ENCODE measurements at regions not wholly inside any gene's neighbourhood (a gene's known extent, or its start where the extent isn't known, plus 50 kb on each side); places are given as distances from the start of the nearest gene placed in this dataset.
"Not testable (repeated sequence)": the region's sequence is repeated elsewhere in the genome, so short reads cannot be mapped to it uniquely, and the experiment has no call there.

DNA sequence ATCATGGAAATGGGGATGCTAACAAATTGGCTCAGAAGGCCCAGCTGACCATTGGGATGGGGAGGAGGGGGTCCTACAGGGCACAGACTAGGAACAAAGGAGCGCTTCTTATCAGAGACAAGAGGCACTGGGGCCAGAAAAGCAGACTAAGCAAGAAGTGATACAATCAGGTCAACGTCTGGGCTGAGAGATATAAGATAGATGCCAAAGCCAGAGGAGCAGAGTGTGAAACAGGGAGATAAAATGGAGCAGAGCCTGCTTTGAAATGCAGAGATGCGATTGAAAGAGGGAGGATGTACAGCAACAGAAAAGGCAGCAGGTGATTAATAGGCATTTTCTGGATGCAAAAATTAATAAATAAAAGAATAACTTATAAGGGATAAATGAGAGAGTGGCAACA lies 127.5 kb upstream of the SAMSN1 start:
- ChIA-PET POLR2A (no interaction called here), CTCF (no interaction called here)
- Mint-ChIP-seq H3K36me3 (ENCODE audit: insufficient read depth, unreplicated experiment) (no peaks in the 10 kb centered on the region), H3K4me1 (ENCODE audit: low read depth, unreplicated experiment) (no peaks in the 10 kb centered on the region), H3K4me3 (ENCODE audit: unreplicated experiment) (no peak overlapping the region), H3K9me3 (ENCODE audit: unreplicated experiment) (no peaks in the 10 kb centered on the region), H3K27ac (ENCODE audit: unreplicated experiment) (no peak overlapping the region), H3K27me3 (ENCODE audit: insufficient read depth, unreplicated experiment) (no peaks in the 10 kb centered on the region)
- Histone ChIP-seq H3K4me1 (no peaks in the 10 kb centered on the region), H3K27me3 (replicated peaks; ENCODE audit: control insufficient read depth, insufficient read depth, low read length) (no peaks in the 10 kb centered on the region), H3K9me3 (no peaks in the 10 kb centered on the region), H3K4me3 (ENCODE audit: low read depth, low read length) (no peak overlapping the region), H3K36me3 (ENCODE audit: control insufficient read depth, insufficient read depth, low read length) (no peaks in the 10 kb centered on the region)
- no TSS peak for BruUV-seq (replicated peaks)
- no peak for DNase-seq
- TF ChIP-seq, protein P1, sequence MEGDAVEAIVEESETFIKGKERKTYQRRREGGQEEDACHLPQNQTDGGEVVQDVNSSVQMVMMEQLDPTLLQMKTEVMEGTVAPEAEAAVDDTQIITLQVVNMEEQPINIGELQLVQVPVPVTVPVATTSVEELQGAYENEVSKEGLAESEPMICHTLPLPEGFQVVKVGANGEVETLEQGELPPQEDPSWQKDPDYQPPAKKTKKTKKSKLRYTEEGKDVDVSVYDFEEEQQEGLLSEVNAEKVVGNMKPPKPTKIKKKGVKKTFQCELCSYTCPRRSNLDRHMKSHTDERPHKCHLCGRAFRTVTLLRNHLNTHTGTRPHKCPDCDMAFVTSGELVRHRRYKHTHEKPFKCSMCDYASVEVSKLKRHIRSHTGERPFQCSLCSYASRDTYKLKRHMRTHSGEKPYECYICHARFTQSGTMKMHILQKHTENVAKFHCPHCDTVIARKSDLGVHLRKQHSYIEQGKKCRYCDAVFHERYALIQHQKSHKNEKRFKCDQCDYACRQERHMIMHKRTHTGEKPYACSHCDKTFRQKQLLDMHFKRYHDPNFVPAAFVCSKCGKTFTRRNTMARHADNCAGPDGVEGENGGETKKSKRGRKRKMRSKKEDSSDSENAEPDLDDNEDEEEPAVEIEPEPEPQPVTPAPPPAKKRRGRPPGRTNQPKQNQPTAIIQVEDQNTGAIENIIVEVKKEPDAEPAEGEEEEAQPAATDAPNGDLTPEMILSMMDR (IDR thresholded peaks at IDR 0.05; ENCODE audit: insufficient read depth in 1 of 2, low read depth in 1 of 2, low read length in 1 of 2, severe bottlenecking in 1 of 2, unreplicated experiment in 1 of 2), result no peak
- intact Hi-C loops (cut with micrococcal nuclease; ENCODE audit: unreplicated experiment), result no loop called here

DNA sequence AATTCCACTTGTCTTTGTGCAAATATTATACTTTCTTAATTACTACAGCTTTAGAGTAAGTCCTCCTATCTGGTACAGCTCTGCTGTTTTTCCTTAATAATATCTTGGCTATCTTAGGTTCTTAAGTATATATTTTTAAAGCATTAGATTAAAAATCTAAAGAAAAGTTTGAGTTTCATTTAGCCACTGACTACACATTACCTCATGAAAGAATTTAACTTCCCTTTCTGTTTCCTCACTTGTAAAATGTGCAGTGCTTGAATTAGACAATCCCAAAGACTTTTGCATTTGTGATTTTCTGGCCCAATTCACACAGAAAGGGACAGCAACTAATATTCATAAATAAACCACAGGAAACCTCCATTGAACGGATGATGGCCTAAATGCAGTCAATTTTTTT lies 126.4 kb upstream of the SAMSN1 start:
- H3K27me3 Mint-ChIP-seq (ENCODE audit: insufficient read depth, unreplicated experiment), result no peaks in the 10 kb centered on the region
- TF ChIP-seq, protein P1 (IDR thresholded peaks at IDR 0.05; ENCODE audit: insufficient read depth in 1 of 2, low read depth in 1 of 2, low read length in 1 of 2, severe bottlenecking in 1 of 2, unreplicated experiment in 1 of 2), result no peak
- no peak overlapping the region for H3K4me3 ChIP-seq (ENCODE audit: low read depth, low read length)
- no peak for DNase-seq
- H3K36me3 Mint-ChIP-seq (ENCODE audit: insufficient read depth, unreplicated experiment), result no peaks in the 10 kb centered on the region
- ChIA-PET POLR2A (no interaction called here), CTCF (no interaction called here)
- H3K36me3 ChIP-seq (ENCODE audit: control insufficient read depth, insufficient read depth, low read length), result no peaks in the 10 kb centered on the region
- no TSS peak for BruUV-seq (replicated peaks)
- H3K4me3 Mint-ChIP-seq (ENCODE audit: unreplicated experiment), result no peak overlapping the region
- H3K9me3 Mint-ChIP-seq (ENCODE audit: unreplicated experiment), result no peaks in the 10 kb centered on the region
- H3K27ac Mint-ChIP-seq (ENCODE audit: unreplicated experiment), result no peak overlapping the region
- H3K4me1 ChIP-seq, result no peaks in the 10 kb centered on the region
- no peaks in the 10 kb centered on the region for H3K27me3 ChIP-seq (replicated peaks; ENCODE audit: control insufficient read depth, insufficient read depth, low read length)
- H3K4me1 Mint-ChIP-seq (ENCODE audit: low read depth, unreplicated experiment), result no peaks in the 10 kb centered on the region
- no peaks in the 10 kb centered on the region for H3K9me3 ChIP-seq
- intact Hi-C loops (cut with micrococcal nuclease; ENCODE audit: unreplicated experiment), result no loop called here

DNA sequence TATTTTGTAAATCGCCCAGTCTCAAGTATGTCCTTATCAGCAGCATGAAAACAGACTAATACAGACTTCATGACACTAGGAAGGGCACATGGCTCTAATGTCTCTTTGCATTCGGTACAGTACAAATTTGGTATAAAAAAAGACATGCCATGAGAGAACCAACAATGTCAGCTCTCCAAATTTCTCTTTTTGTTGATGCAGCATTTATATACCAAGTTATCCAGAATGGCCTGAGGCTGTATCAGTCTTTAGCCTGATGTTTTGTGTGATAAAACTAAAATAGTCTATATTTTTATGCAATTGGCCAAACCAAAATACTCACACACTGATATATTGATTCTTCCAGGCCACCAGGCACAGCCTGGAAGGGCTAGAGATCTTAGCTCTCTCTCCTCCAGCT lies 124.3 kb upstream of the SAMSN1 start:
- ChIA-PET CTCF (no interaction called here), POLR2A (no interaction called here)
- H3K4me1 Mint-ChIP-seq (ENCODE audit: low read depth, unreplicated experiment), result no peaks in the 10 kb centered on the region
- H3K36me3 Mint-ChIP-seq (ENCODE audit: insufficient read depth, unreplicated experiment), result no peaks in the 10 kb centered on the region
- H3K4me3 Mint-ChIP-seq (ENCODE audit: unreplicated experiment), result no peak overlapping the region
- no peaks in the 10 kb centered on the region for H3K27me3 Mint-ChIP-seq (ENCODE audit: insufficient read depth, unreplicated experiment)
- no peaks in the 10 kb centered on the region for H3K9me3 ChIP-seq
- TF ChIP-seq, protein P1 (IDR thresholded peaks at IDR 0.05; ENCODE audit: insufficient read depth in 1 of 2, low read depth in 1 of 2, low read length in 1 of 2, severe bottlenecking in 1 of 2, unreplicated experiment in 1 of 2), result no peak
- no peaks in the 10 kb centered on the region for H3K36me3 ChIP-seq (ENCODE audit: control insufficient read depth, insufficient read depth, low read length)
- intact Hi-C loops (cut with micrococcal nuclease; ENCODE audit: unreplicated experiment), result no loop called here
- H3K27ac Mint-ChIP-seq (ENCODE audit: unreplicated experiment), result no peak overlapping the region
- DNase-seq, result no peak
- H3K4me1 ChIP-seq, result no peaks in the 10 kb centered on the region
- H3K4me3 ChIP-seq (ENCODE audit: low read depth, low read length), result no peak overlapping the region
- H3K27me3 ChIP-seq (replicated peaks; ENCODE audit: control insufficient read depth, insufficient read depth, low read length), result no peaks in the 10 kb centered on the region
- H3K9me3 Mint-ChIP-seq (ENCODE audit: unreplicated experiment), result no peaks in the 10 kb centered on the region
- no TSS peak for BruUV-seq (replicated peaks)

DNA sequence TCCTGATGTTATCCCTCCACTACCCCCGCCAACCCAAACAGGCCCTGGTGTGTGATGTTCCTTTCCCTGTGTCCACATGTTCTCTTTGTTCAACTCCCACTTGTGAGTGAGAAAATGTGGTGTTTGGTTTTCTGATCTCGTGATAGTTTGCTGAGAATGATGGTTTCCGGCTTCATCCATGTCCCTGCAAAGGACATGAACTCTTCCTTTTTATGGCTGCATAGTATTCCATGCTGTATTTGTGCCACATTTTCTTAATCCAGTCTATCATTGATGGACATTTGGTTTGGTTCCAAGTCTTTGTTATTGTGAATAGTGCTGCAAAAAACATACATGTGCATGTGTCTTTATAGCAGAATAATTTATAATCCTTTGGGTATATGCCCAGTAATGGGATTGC lies 123.0 kb upstream of the SAMSN1 start:
- H3K27me3 Mint-ChIP-seq (ENCODE audit: insufficient read depth, unreplicated experiment); DNase-seq; H3K27me3 ChIP-seq (replicated peaks; ENCODE audit: control insufficient read depth, insufficient read depth, low read length); H3K4me3 ChIP-seq (ENCODE audit: low read depth, low read length); H3K9me3 ChIP-seq; H3K9me3 Mint-ChIP-seq (ENCODE audit: unreplicated experiment); POLR2A ChIA-PET; H3K36me3 ChIP-seq (ENCODE audit: control insufficient read depth, insufficient read depth, low read length); intact Hi-C loops (cut with micrococcal nuclease; ENCODE audit: unreplicated experiment); H3K4me1 ChIP-seq; CTCF ChIA-PET; BruUV-seq (replicated peaks); H3K36me3 Mint-ChIP-seq (ENCODE audit: insufficient read depth, unreplicated experiment); H3K4me3 Mint-ChIP-seq (ENCODE audit: unreplicated experiment); H3K4me1 Mint-ChIP-seq (ENCODE audit: low read depth, unreplicated experiment); H3K27ac Mint-ChIP-seq (ENCODE audit: unreplicated experiment): not testable (repeated sequence)

Data from Caco-2 (cell line).